GM23338 (cell line): ENCODE measurements at regions not wholly inside any gene's neighbourhood (a gene's known extent, or its start where the extent isn't known, plus 50 kb on each side); places are given as distances from the start of the nearest gene placed in this dataset.

Experiments used
- ATAC-seq: fragments of 200-7000 bp; cut with Tn5 transposase; 3 replicates; pipeline ENCODE4 v1.9.1; 2020
- DNase-seq: peaks from one replicate; pipeline ENCODE4 v3.0.0-alpha.2; 2015; ENCODE audit warnings: low spot score
- H2AFZ ChIP-seq: fragments of 200-600 bp; sonication (generic); 2 replicates; pipeline ENCODE4 v1.8.0; 2016; ENCODE audit warnings: antibody characterized with exemption, mild to moderate bottlenecking, moderate library complexity
- H3F3A ChIP-seq: fragments of 200-600 bp; sonication (generic); replicated peaks from 2 replicates; pipeline ENCODE4 v1.8.0; 2017; ENCODE audit warnings: antibody characterized with exemption, mixed run types, low read depth
- H3K27ac ChIP-seq: fragments of 200-600 bp; sonication (generic); 2 replicates; pipeline ENCODE4 v1.6.1; 2016; ENCODE audit warnings: low read depth
- H3K27me3 ChIP-seq: fragments of 200-600 bp; sonication (generic); 2 replicates; pipeline ENCODE4 v1.8.0; 2016; ENCODE audit warnings: mild to moderate bottlenecking, mixed run types, moderate library complexity; ENCODE audit not compliant: insufficient read depth
- H3K36me3 ChIP-seq: fragments of 200-600 bp; sonication (generic); 2 replicates; pipeline ENCODE4 v1.8.0; 2016; ENCODE audit warnings: mild to moderate bottlenecking; ENCODE audit not compliant: insufficient read depth
- H3K4me1 ChIP-seq: fragments of 200-600 bp; sonication (generic); 2 replicates; pipeline ENCODE4 v1.8.0; 2016; ENCODE audit warnings: mild to moderate bottlenecking, moderate library complexity; ENCODE audit not compliant: insufficient read depth
- H3K4me2 ChIP-seq: fragments of 200-600 bp; sonication (generic); 2 replicates; pipeline ENCODE4 v1.7.1; 2017; ENCODE audit warnings: mixed run types
- H3K4me3 ChIP-seq: fragments of 200-600 bp; sonication (generic); 2 replicates; pipeline ENCODE4 v1.6.1; 2016; ENCODE audit warnings: mixed run types
- H3K79me2 ChIP-seq: fragments of 200-600 bp; sonication (generic); replicated peaks from 2 replicates; pipeline ENCODE4 v1.8.0; 2017; ENCODE audit warnings: mild to moderate bottlenecking; ENCODE audit not compliant: insufficient read depth
- H3K9me2 ChIP-seq: fragments of 200-600 bp; sonication (generic); 2 replicates; pipeline ENCODE4 v1.8.0; 2017; ENCODE audit not compliant: insufficient read depth
- H4K20me1 ChIP-seq: fragments of 200-600 bp; sonication (generic); replicated peaks from 2 replicates; pipeline ENCODE4 v1.8.0; 2017; ENCODE audit warnings: mild to moderate bottlenecking; ENCODE audit not compliant: insufficient read depth
- H3K27ac Mint-ChIP-seq: 2 replicates; pipeline ENCODE4 v1.8.0; 2020; ENCODE audit warnings: inconsistent platforms, mild to moderate bottlenecking, moderate library complexity, mixed read lengths
- H3K27me3 Mint-ChIP-seq: 3 replicates; pipeline ENCODE4 v1.8.0; 2022; ENCODE audit warnings: low read depth, mild to moderate bottlenecking, moderate library complexity, mixed read lengths, inconsistent platforms; ENCODE audit not compliant: insufficient read depth, poor library complexity
- H3K36me3 Mint-ChIP-seq: 3 replicates; pipeline ENCODE4 v1.8.0; 2021; ENCODE audit warnings: low read depth, mild to moderate bottlenecking, inconsistent platforms, moderate library complexity, mixed read lengths
- H3K4me1 Mint-ChIP-seq: 3 replicates; pipeline ENCODE4 v1.8.0; 2020; ENCODE audit warnings: mild to moderate bottlenecking, inconsistent platforms, mixed read lengths
- H3K4me3 Mint-ChIP-seq: 3 replicates; pipeline ENCODE4 v1.8.0; 2021; ENCODE audit warnings: moderate library complexity, mild to moderate bottlenecking, inconsistent platforms, mixed read lengths
- H3K9me3 Mint-ChIP-seq: 3 replicates; pipeline ENCODE4 v1.8.0; 2020; ENCODE audit warnings: moderate library complexity, mild to moderate bottlenecking, inconsistent platforms, mixed read lengths
- CREB1 ChIP-seq: fragments of 250-450 bp; sonication (Bioruptor Pico); IDR thresholded peaks from 2 replicates; pipeline ENCODE4 v1.5.0; 2020; ENCODE audit warnings: low read depth, mild to moderate bottlenecking, moderate library complexity
- EZH2 ChIP-seq: fragments of 200-600 bp; sonication (generic); IDR thresholded peaks from one replicate; pipeline ENCODE4 v1.8.0; 2017; ENCODE audit warnings: antibody characterized with exemption, mild to moderate bottlenecking, low read depth; ENCODE audit not compliant: unreplicated experiment
- JUNB ChIP-seq: IDR thresholded peaks from one replicate; pipeline ENCODE4 v1.6.1; 2016; ENCODE audit warnings: antibody characterized with exemption; ENCODE audit not compliant: unreplicated experiment
- ZNF331 ChIP-seq: fragments of 250-450 bp; sonication (Bioruptor Pico); IDR thresholded peaks from 2 replicates; pipeline ENCODE4 v1.5.0; 2020; ENCODE audit warnings: low read depth, mild to moderate bottlenecking, moderate library complexity
- TF ChIP-seq, protein P1 (sequence below): fragments of 250-450 bp; sonication (Bioruptor Pico); IDR thresholded peaks from 2 replicates; pipeline ENCODE4 v1.5.0; 2020; ENCODE audit warnings: mild to moderate bottlenecking, moderate library complexity
- TF ChIP-seq, protein P2 (sequence below): IDR thresholded peaks from one replicate; pipeline ENCODE4 v1.6.1; 2018; ENCODE audit warnings: antibody characterized with exemption; ENCODE audit not compliant: unreplicated experiment
- TF ChIP-seq, protein P3 (sequence below): IDR thresholded peaks from 2 replicates; pipeline ENCODE4 v1.6.1; 2016; ENCODE audit warnings: antibody characterized with exemption

DNA sequence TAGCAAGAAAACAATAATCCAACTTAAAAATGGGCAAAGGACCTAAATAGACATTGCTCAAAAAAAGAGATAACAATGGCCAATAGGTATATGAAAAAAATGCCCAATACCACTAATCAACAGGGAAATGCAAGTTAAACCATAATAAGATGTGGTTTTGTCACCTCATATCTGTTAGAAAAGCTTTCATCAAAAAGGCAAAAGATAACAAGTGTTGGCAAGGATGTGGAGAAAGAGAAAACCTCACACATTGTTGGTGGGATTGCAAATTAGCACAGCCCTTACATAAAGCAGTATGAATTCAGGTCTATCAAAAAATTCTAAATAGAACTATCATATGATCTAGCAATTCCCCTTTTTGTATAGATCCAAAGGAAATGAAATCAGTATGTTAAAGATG, 387.2 kb upstream of the DUSP10 start:
- peaks cover 8% of the 10 kb centered on the region; the same call in 2 of the 3 replicates for H3K9me3 Mint-ChIP-seq
- no peak for DNase-seq

More for the DNA sequence above, 387.2 kb upstream of the DUSP10 start:
- no peaks in the 10 kb centered on the region for H3K4me1 Mint-ChIP-seq
- H3K36me3 ChIP-seq, result no peaks in the 10 kb centered on the region
- H3K27me3 Mint-ChIP-seq, result peaks cover 4% of the 10 kb centered on the region
- H3K27ac Mint-ChIP-seq, result no peak overlapping the region
- no peak overlapping the region for H3K4me3 ChIP-seq
- H2AFZ ChIP-seq, result no peak overlapping the region
- H3F3A ChIP-seq, result no peaks in the 10 kb centered on the region
- no peaks in the 10 kb centered on the region for H3K27me3 ChIP-seq
- H3K36me3 Mint-ChIP-seq, result no peaks in the 10 kb centered on the region; the same call in 2 of the 3 replicates
- H3K9me2 ChIP-seq, result no peaks in the 10 kb centered on the region
- H3K4me1 ChIP-seq, result no peaks in the 10 kb centered on the region
- no peak overlapping the region for H3K4me2 ChIP-seq
- H4K20me1 ChIP-seq, result no peaks in the 10 kb centered on the region
- no peak overlapping the region for H3K4me3 Mint-ChIP-seq
- no peak for TF ChIP-seq ZNF331 (CRISPR knock-in tag)
- TF ChIP-seq, protein P1, sequence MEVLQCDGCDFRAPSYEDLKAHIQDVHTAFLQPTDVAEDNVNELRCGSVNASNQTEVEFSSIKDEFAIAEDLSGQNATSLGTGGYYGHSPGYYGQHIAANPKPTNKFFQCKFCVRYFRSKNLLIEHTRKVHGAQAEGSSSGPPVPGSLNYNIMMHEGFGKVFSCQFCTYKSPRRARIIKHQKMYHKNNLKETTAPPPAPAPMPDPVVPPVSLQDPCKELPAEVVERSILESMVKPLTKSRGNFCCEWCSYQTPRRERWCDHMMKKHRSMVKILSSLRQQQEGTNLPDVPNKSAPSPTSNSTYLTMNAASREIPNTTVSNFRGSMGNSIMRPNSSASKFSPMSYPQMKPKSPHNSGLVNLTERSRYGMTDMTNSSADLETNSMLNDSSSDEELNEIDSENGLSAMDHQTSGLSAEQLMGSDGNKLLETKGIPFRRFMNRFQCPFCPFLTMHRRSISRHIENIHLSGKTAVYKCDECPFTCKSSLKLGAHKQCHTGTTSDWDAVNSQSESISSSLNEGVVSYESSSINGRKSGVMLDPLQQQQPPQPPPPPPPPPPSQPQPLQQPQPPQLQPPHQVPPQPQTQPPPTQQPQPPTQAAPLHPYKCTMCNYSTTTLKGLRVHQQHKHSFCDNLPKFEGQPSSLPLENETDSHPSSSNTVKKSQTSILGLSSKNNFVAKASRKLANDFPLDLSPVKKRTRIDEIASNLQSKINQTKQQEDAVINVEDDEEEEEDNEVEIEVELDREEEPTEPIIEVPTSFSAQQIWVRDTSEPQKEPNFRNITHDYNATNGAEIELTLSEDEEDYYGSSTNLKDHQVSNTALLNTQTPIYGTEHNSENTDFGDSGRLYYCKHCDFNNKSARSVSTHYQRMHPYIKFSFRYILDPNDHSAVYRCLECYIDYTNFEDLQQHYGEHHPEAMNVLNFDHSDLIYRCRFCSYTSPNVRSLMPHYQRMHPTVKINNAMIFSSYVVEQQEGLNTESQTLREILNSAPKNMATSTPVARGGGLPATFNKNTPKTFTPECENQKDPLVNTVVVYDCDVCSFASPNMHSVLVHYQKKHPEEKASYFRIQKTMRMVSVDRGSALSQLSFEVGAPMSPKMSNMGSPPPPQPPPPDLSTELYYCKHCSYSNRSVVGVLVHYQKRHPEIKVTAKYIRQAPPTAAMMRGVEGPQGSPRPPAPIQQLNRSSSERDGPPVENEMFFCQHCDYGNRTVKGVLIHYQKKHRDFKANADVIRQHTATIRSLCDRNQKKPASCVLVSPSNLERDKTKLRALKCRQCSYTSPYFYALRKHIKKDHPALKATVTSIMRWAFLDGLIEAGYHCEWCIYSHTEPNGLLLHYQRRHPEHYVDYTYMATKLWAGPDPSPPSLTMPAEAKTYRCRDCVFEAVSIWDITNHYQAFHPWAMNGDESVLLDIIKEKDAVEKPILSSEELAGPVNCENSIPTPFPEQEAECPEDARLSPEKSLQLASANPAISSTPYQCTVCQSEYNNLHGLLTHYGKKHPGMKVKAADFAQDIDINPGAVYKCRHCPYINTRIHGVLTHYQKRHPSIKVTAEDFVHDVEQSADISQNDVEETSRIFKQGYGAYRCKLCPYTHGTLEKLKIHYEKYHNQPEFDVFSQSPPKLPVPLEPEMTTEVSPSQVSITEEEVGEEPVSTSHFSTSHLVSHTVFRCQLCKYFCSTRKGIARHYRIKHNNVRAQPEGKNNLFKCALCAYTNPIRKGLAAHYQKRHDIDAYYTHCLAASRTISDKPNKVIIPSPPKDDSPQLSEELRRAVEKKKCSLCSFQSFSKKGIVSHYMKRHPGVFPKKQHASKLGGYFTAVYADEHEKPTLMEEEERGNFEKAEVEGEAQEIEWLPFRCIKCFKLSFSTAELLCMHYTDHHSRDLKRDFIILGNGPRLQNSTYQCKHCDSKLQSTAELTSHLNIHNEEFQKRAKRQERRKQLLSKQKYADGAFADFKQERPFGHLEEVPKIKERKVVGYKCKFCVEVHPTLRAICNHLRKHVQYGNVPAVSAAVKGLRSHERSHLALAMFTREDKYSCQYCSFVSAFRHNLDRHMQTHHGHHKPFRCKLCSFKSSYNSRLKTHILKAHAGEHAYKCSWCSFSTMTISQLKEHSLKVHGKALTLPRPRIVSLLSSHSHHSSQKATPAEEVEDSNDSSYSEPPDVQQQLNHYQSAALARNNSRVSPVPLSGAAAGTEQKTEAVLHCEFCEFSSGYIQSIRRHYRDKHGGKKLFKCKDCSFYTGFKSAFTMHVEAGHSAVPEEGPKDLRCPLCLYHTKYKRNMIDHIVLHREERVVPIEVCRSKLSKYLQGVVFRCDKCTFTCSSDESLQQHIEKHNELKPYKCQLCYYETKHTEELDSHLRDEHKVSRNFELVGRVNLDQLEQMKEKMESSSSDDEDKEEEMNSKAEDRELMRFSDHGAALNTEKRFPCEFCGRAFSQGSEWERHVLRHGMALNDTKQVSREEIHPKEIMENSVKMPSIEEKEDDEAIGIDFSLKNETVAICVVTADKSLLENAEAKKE (CRISPR knock-in tag), result no peak
- TF ChIP-seq EZH2, result no peak
- TF ChIP-seq, protein P2, sequence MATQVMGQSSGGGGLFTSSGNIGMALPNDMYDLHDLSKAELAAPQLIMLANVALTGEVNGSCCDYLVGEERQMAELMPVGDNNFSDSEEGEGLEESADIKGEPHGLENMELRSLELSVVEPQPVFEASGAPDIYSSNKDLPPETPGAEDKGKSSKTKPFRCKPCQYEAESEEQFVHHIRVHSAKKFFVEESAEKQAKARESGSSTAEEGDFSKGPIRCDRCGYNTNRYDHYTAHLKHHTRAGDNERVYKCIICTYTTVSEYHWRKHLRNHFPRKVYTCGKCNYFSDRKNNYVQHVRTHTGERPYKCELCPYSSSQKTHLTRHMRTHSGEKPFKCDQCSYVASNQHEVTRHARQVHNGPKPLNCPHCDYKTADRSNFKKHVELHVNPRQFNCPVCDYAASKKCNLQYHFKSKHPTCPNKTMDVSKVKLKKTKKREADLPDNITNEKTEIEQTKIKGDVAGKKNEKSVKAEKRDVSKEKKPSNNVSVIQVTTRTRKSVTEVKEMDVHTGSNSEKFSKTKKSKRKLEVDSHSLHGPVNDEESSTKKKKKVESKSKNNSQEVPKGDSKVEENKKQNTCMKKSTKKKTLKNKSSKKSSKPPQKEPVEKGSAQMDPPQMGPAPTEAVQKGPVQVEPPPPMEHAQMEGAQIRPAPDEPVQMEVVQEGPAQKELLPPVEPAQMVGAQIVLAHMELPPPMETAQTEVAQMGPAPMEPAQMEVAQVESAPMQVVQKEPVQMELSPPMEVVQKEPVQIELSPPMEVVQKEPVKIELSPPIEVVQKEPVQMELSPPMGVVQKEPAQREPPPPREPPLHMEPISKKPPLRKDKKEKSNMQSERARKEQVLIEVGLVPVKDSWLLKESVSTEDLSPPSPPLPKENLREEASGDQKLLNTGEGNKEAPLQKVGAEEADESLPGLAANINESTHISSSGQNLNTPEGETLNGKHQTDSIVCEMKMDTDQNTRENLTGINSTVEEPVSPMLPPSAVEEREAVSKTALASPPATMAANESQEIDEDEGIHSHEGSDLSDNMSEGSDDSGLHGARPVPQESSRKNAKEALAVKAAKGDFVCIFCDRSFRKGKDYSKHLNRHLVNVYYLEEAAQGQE, result no peak
- no peak for TF ChIP-seq JUNB
- no peak for TF ChIP-seq CREB1
- TF ChIP-seq, protein P3, sequence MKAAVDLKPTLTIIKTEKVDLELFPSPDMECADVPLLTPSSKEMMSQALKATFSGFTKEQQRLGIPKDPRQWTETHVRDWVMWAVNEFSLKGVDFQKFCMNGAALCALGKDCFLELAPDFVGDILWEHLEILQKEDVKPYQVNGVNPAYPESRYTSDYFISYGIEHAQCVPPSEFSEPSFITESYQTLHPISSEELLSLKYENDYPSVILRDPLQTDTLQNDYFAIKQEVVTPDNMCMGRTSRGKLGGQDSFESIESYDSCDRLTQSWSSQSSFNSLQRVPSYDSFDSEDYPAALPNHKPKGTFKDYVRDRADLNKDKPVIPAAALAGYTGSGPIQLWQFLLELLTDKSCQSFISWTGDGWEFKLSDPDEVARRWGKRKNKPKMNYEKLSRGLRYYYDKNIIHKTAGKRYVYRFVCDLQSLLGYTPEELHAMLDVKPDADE, result no peak
- no peak for ATAC-seq
- H3K27ac ChIP-seq, result no peak overlapping the region
- H3K79me2 ChIP-seq, result no peaks in the 10 kb centered on the region
